ENCODE measurements at regions not wholly inside any gene's neighbourhood (a gene's known extent, or its start where the extent isn't known, plus 50 kb on each side); places are given as distances from the start of the nearest gene placed in this dataset.

DNA sequence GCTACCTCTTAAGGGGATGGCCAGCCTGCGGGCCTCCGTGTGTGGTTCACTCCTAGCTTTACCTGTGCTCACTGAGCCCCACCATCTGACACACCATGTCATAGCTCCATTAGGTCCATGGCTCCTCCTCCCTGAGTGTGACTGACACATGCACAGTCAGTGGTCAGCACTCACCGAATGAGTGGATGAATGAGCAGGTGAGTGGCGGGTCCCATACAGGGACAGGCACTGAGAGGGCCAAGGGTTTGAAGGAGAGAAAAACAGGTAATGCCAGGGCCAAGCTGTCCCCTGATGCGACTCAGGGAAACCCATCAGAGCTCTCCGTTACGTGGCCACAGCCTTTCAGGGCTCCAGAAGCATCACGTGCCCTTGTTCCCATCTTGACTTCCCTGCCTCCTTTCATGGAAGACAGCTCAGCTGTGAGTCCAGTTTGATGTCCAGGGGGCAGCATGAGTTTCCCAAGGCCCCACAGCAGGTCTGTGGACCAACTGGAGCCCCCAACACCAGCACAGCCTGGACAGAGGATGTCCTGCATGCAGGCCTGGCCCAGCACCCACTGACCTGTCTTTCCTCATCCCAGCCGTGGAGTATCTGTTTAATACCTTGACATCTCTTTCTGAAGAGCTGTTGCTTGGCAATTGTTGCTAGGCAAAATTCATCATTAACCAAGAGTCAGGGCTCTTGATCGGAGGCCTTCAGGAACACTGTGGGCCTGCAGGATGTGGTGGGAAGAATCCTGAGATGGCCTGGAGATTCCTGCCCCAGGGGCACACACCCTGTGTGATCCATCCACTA is 84.4 kb downstream of the PLXNA1 start:
- intact Hi-C loops (cut with DNase I): no loop called here
- H3K27ac ChIP-seq: no peak overlapping the region
- DNase-seq (peak in 1 of 4 donors; percentile 3), ATAC-seq (no peak)
- no peak for TF ChIP-seq POLR2A (IDR thresholded peaks at IDR 0.05)
- TF ChIP-seq, protein P1, sequence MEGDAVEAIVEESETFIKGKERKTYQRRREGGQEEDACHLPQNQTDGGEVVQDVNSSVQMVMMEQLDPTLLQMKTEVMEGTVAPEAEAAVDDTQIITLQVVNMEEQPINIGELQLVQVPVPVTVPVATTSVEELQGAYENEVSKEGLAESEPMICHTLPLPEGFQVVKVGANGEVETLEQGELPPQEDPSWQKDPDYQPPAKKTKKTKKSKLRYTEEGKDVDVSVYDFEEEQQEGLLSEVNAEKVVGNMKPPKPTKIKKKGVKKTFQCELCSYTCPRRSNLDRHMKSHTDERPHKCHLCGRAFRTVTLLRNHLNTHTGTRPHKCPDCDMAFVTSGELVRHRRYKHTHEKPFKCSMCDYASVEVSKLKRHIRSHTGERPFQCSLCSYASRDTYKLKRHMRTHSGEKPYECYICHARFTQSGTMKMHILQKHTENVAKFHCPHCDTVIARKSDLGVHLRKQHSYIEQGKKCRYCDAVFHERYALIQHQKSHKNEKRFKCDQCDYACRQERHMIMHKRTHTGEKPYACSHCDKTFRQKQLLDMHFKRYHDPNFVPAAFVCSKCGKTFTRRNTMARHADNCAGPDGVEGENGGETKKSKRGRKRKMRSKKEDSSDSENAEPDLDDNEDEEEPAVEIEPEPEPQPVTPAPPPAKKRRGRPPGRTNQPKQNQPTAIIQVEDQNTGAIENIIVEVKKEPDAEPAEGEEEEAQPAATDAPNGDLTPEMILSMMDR (IDR thresholded peaks at IDR 0.05): no peak
- WGBS, 2 donors: 87 to 92% methylated on average over 6 to 10 of the region's 10 CpGs
- no peaks in the 10 kb centered on the region for H3K4me1 ChIP-seq
- no peak overlapping the region for H3K4me3 ChIP-seq
- H3K27me3 ChIP-seq: no peaks in the 10 kb centered on the region
- no peaks in the 10 kb centered on the region for H3K36me3 ChIP-seq (replicated peaks in 1 of 2; ENCODE audit: insufficient read depth in 1 of 2, low read depth in 2 of 2)
- no peaks in the 10 kb centered on the region for H3K9me3 ChIP-seq

DNA sequence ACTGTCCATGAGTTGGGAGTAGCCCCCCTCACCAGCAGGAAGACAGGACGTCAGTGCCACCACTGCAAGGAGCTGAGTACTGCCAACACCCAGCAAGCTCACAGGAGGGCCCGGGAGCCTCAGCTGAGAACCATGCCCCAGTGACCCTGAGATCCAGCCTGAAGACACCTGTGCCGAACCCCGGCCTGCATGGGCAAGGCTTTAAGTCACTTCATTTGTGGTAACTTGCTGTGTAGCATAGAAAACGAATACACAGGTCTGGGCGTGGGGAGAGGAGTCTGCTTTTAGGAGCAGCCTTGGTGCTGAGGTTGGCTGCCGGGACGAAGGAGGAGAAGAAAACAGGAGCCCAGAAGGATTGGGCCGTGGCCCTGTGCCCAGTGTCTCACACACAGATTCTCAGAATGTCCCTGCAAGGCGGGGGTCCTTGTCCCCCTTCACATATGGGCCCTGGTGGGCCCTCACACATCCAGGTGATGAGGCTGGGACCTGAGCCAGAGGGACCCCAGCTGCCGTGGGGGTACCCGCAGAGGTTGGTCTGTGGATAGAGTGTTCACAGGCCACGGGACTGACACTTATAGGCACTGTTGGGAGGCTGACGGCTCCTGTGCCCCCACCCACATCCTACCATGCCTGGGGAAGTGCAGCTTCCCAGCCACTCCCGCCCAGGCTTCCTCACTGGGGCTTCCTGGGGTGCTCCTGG is 85.3 kb downstream of the PLXNA1 start:
- no peak overlapping the region for H3K27ac ChIP-seq
- no peaks in the 10 kb centered on the region for H3K36me3 ChIP-seq (replicated peaks in 1 of 2; ENCODE audit: insufficient read depth in 1 of 2, low read depth in 2 of 2)
- no peak for ATAC-seq
- no peaks in the 10 kb centered on the region for H3K9me3 ChIP-seq
- WGBS, 2 donors: 86% methylated on average over 12 to 15 of the region's 15 CpGs
- intact Hi-C loops (cut with DNase I): no loop called here
- TF ChIP-seq POLR2A (IDR thresholded peaks at IDR 0.05): no peak
- TF ChIP-seq, protein P1 (IDR thresholded peaks at IDR 0.05): no peak
- H3K4me3 ChIP-seq: no peak overlapping the region
- no peaks in the 10 kb centered on the region for H3K4me1 ChIP-seq
- peak in 1 of 4 donors; percentile 8 for DNase-seq
- no peaks in the 10 kb centered on the region for H3K27me3 ChIP-seq

DNA sequence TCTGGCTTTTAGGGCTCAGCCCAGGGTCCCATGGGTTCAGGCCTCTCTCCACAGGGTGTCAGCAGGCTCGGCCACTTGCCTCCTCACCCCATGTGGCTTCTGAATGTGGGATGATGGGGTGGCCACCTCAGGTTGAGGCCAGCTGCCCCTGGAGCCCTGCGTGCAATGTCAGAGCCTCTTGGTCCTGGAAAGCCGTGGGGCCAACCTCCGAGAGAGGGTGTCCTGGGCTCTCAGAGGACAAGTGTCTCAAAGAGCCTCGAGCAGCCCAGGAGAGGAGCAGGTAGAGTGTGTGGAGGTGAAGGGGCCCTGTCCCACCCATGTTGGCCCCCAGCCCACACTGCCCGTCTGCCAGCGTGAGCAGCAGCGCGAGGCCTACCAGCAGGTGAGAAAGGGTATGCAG is 86.0 kb downstream of the PLXNA1 start:
- DNase-seq (peak in 1 of 4 donors; percentile 5), ATAC-seq (no peak)
- H3K4me1 ChIP-seq: no peaks in the 10 kb centered on the region
- H3K27ac ChIP-seq: no peak overlapping the region
- H3K27me3 ChIP-seq: no peaks in the 10 kb centered on the region
- no peak for TF ChIP-seq POLR2A (IDR thresholded peaks at IDR 0.05)
- TF ChIP-seq, protein P1 (IDR thresholded peaks at IDR 0.05): no peak
- no peak overlapping the region for H3K4me3 ChIP-seq
- H3K36me3 ChIP-seq (replicated peaks in 1 of 2; ENCODE audit: insufficient read depth in 1 of 2, low read depth in 2 of 2): no peaks in the 10 kb centered on the region
- intact Hi-C loops (cut with DNase I): no loop called here
- H3K9me3 ChIP-seq: no peaks in the 10 kb centered on the region
- 80 to 87% methylated on average over 3 to 9 of the region's 9 CpGs for WGBS, 2 donors

DNA sequence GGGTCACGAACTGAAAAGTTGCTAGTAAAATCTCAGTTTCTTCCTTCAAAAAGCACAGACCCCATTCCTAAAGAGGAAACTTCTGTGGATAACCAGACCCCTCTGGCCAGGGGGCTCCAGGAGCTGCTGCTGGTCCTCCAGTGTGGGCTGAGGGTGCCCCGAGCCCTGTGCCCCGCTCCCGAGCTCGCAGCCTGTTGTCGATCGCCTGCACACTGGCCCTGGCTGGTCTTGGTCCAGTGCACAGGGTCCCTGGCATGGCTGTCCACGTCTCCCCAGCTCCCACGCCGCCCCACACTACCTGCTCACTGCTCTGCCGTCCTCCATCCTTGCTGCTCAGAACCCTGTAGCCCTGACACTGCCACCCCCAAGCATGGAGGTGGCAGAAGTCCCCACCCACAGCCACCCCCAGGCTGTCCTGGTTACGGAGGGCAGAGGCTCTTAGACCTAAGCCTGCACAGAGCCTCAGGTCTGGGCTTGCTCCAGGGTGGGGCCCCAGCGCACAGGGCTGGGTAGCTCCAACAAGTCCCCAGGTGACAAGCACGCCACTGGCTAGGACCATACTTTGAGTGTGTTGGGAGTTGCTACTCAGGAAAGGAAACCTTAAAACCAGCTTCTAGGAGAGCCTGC is 87.0 kb downstream of the PLXNA1 start:
- Histone ChIP-seq H3K9me3 (no peaks in the 10 kb centered on the region), H3K4me1 (no peaks in the 10 kb centered on the region), H3K36me3 (replicated peaks in 1 of 2; ENCODE audit: insufficient read depth in 1 of 2, low read depth in 2 of 2) (no peaks in the 10 kb centered on the region), H3K27me3 (no peaks in the 10 kb centered on the region), H3K4me3 (no peak overlapping the region), H3K27ac (no peak overlapping the region)
- intact Hi-C loops (cut with DNase I): no loop called here
- 82 to 88% methylated on average over 6 to 14 of the region's 14 CpGs for WGBS, 2 donors
- ATAC-seq (no peak), DNase-seq (no peak)
- TF ChIP-seq, protein P1 (IDR thresholded peaks at IDR 0.05): no peak
- no peak for TF ChIP-seq POLR2A (IDR thresholded peaks at IDR 0.05)

Measured in body of pancreas (tissue), 4 donors.